HG03175 (cell line): ENCODE measurements at regions not wholly inside any gene's neighbourhood (a gene's known extent, or its start where the extent isn't known, plus 50 kb on each side); places are given as distances from the start of the nearest gene placed in this dataset.

Experiments used
- ATAC-seq: cut with Tn5 transposase; IDR thresholded peaks from one replicate; pipeline ENCODE4 v1.9.1; 2021; ENCODE audit warnings: mild to moderate bottlenecking, moderate library complexity; ENCODE audit not compliant: unreplicated experiment

DNA sequence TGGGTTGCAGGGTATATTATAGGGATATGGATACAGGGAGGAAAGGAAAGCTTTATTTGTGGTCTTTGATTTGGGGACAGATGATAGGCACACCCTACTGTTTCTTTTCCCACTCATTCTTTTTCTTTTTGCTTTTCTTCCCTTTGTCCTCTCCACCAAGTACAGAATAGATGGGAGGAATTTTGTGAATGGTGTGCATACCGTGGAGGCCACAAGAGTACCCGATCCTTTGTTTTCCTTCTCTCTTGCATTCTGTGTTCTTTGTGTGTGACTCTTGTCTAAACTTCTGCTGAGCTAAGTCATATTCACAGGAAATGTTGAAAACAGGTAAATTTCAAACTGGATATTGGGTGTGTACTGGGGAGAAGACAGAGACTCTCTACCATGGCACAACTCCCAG lies 321.4 kb upstream of the SLC8A1 start:
- no peak for ATAC-seq

GRCh38 chr2:40783704-40784103 lies 331.8 kb upstream of the SLC8A1 start:
- no peak for ATAC-seq

- no peak for ATAC-seq
Observed at GRCh38 chr2:40786636-40787035, 334.7 kb upstream of the SLC8A1 start.

GRCh38 chr2:40797120-40797519 lies 345.2 kb upstream of the SLC8A1 start:
- no peak for ATAC-seq

DNA sequence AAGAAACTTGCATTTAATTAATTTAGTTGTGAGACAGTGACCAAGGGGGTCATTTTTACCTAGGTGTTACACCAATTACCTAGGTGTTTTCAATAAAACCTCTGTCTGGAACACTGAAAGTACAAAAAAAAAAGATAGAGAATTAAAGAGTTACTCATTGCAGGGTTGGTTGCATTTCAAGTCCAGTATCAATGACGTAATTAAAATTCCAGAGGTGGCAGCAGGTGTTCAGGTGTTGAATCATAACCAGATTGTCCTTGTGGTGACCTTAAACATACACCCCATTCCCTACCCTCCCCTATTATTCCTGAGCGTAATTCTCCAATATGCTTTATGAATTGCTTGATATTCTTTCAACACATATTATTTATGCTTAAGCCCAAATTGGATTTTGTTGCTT lies 352.0 kb upstream of the SLC8A1 start:
- ATAC-seq, result no peak

GRCh38 chr2:40809156-40809555 lies 357.3 kb upstream of the SLC8A1 start:
- no peak for ATAC-seq

GRCh38 chr2:40814616-40815015 lies 362.7 kb upstream of the SLC8A1 start:
- no peak for ATAC-seq

GRCh38 chr2:40820319-40820718 lies 368.4 kb upstream of the SLC8A1 start:
- ATAC-seq, result no peak

GRCh38 chr2:40823478-40823877 lies 371.6 kb upstream of the SLC8A1 start:
- ATAC-seq, result no peak

DNA sequence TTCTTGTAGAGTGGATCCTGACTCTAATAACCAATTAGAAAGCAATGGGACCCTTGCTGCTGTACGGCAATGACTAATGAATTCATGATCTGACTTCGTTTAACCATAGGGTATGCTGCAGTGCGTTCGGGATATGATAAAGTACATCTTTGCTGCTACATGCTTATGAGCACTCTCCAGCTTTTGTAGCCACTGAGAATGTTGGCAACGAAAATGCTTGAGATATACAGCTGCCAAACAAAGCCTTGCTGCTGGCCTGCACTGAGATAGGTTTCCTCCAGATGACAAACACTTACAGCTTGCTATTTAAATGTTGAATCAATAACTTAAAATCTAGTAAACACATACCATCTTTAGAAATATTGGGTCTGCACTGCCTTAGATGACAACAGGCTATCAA lies 372.4 kb upstream of the SLC8A1 start:
- ATAC-seq, result no peak

DNA sequence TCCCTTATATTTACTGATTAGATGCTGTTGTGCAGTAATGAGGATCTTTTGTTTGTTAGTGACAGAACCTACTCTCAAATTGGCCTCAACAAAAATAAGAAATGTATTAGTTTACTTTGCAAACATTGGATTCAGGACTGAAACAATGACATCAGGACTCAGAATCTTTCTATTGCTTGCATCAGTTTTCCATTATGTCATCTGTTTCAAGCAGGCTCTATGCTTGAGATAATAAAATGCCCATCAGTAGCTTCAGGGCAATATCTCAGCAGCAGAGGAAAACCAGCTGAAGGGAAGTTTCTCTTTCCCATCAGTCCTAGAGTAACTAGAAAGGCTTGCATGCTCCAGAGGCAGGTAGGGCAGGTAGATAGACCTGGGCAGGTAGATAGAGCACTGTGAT lies 375.5 kb upstream of the SLC8A1 start:
- ATAC-seq, result no peak

DNA sequence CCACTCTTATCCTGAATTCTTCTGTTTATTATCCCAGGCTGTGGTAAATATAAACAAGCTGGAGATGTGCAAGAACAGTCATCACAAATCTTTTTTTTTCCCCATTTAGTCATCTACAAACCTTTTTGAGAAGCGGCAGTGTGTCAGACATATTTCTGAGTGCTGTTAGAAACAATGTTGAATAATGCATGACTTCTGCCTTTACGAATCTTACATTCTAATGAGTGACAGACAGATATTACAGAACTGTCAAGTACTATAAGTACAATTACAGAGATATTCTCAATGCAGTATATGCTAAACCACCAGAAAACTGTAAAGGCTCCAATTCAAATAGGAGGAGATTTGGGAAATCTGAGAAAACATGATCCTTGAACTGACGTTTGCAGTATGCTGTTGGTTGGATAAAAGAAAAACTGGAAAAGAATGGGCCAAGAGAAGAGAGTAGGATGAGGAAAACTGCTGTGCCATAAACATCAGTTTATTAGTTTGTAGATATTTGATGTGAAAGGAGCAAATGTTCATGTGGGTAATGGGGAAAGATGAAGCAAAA lies 379.5 kb upstream of the SLC8A1 start:
- no peak for ATAC-seq

DNA sequence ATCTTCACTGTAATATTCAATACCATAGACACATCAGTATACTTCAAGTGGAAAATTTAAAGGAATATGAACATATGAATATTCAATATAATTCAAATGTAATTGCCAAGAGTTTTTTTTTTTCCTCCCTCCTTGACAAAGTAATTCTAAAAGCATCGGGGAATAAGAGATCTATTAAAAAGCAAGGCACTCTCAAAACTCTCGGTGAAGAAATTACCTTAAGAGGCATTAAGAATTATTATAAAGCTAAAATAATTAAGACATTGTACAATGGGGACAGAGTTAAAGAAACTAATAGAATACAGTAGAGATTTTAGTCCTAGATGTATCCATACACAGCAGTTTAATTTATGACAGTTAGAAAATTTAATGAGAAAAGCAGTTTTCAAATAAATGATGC lies 390.0 kb upstream of the SLC8A1 start:
- ATAC-seq, result no peak

- ATAC-seq, result no peak
Observed at GRCh38 chr2:40844353-40845277, 392.7 kb upstream of the SLC8A1 start.

DNA sequence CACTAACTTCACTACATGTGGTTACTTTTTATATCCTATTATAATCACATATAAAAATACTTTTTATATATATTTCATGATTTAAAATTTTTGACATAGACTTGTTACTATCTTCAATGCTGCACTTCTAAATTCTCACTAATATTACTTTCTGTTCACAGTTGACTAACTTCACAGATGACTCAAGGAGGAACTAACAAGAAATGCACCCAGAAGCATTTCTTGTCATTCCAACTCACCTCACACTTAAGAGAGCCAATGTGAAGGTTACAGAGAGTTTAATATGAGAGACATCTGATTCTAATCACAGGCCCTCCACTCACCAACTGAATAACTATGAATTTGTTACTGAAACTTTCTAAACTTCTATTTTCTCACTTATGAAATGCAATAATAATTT lies 399.8 kb upstream of the SLC8A1 start:
- no peak for ATAC-seq

DNA sequence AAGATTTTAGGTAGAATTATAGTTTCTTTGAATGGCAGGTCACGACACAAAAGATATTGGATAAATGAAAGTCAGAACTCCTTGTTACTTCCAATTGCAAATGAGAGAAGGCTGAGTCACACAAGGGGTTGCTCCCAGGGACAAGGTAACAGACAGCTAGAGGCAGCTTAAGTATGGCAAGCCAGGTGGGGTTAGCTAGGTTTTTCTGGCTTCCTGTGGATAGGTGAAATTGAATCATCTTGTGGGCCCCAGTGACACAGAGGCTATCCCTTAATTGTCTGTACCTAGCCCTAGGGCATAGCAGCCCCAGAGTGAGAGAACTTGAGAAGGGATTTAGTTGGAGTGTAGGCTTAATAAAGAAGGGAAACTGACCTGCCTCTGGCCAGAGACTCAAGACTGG lies 407.7 kb upstream of the SLC8A1 start:
- no peak for ATAC-seq

GRCh38 chr2:40867829-40868228 lies 415.9 kb upstream of the SLC8A1 start:
- no peak for ATAC-seq

DNA sequence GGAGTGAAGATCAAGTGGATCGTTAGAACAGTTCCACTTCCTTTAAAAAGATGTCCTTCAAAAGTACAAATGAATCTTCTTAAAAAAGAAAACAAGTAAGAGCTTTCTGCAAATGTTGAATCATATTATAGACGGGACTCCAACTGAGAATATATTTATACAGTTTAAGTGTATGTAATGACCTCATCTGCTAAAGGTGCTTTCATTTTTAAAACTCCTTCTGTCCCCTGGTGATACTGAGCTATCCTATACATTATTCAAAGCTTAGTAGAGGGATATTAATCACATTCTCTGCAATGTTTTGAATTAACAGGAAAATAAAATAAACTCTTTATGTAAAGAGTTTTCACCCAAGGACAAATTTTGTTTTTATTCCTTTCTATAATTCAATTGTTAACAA lies 420.7 kb upstream of the SLC8A1 start:
- ATAC-seq, result no peak

GRCh38 chr2:40874380-40874779 lies 422.5 kb upstream of the SLC8A1 start:
- ATAC-seq, result no peak

GRCh38 chr2:40877734-40878288 lies 425.9 kb upstream of the SLC8A1 start:
- ATAC-seq, result no peak

DNA sequence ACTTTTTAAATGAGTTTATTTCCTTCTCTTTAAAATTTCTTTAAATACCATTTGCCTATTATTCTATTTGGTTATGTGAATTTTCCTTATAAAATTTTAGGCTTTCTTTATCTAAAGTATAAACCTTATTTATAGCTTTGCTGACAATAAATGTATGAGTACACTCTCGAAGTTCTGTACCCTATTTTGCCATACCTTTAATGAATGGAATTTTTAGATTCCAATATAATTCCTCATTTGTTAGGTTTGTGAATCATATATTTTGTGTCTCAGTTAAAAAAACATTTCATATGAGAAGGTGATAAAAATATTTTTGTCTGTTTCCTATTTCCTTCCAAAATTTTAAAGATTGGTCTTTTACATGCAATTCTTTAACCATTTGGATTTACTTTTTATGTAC lies 427.4 kb upstream of the SLC8A1 start:
- no peak for ATAC-seq

GRCh38 chr2:40886100-40886499 lies 434.2 kb upstream of the SLC8A1 start:
- ATAC-seq, result no peak
